GM12892 (cell line): ENCODE measurements at regions not wholly inside any gene's neighbourhood (a gene's known extent, or its start where the extent isn't known, plus 50 kb on each side); places are given as distances from the start of the nearest gene placed in this dataset.

Source experiments
- DNase-seq: peaks from one replicate; pipeline ENCODE4 v3.0.0; 2011; ENCODE audit not compliant: insufficient read length
- FAIRE-seq: peaks from 2 replicates; lab custom pipeline; 2011; peaks lifted over from hg19 to GRCh38; lab: Jason Lieb, UNC
- POLR2A ChIP-seq: IDR thresholded peaks from 2 replicates; pipeline ENCODE4 v1.6.1; 2011; ENCODE audit warnings: low read depth, low read length, control low read depth
- POLR2AphosphoS5 ChIP-seq: IDR thresholded peaks from 2 replicates; pipeline ENCODE4 v1.6.1; 2011; ENCODE audit warnings: low read depth, low read length, control low read depth
- TAF1 ChIP-seq: IDR thresholded peaks from 2 replicates; pipeline ENCODE4 v1.6.1; 2011; ENCODE audit warnings: low read depth, mild to moderate bottlenecking, control low read depth, low read length, borderline replicate concordance

DNA sequence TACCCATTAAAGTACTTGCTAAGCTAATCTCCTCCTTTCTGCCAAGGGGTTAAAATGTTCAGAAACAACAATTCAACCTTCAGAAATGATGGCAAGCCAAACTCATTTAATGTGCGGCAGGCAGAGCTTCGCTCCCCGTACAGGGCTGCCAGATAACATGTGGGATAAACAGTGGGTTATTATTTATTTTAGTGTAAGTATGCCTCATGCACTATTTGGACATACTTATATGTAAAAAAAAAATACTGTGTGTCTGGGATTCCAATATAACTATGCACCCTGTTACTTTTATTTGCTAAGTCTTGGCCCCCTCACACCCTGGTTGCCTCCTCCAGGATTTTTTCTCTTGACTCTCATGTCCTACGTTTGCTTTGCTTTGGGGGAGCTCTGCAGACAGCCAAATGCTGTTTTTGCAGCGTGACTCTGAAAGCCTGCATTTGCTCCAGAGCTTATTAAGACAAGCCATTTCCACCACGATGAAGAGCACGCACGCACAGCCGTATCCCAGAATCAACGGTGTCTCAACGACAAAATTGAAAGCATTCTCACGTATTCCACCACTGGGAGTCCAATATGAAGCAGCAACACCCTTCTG lies 86.5 kb upstream of the SHANK2 start:
- FAIRE-seq (no peak), DNase-seq (no peak)
- TF ChIP-seq TAF1 (no peak), POLR2AphosphoS5 (no peak), POLR2A (no peak)

DNA sequence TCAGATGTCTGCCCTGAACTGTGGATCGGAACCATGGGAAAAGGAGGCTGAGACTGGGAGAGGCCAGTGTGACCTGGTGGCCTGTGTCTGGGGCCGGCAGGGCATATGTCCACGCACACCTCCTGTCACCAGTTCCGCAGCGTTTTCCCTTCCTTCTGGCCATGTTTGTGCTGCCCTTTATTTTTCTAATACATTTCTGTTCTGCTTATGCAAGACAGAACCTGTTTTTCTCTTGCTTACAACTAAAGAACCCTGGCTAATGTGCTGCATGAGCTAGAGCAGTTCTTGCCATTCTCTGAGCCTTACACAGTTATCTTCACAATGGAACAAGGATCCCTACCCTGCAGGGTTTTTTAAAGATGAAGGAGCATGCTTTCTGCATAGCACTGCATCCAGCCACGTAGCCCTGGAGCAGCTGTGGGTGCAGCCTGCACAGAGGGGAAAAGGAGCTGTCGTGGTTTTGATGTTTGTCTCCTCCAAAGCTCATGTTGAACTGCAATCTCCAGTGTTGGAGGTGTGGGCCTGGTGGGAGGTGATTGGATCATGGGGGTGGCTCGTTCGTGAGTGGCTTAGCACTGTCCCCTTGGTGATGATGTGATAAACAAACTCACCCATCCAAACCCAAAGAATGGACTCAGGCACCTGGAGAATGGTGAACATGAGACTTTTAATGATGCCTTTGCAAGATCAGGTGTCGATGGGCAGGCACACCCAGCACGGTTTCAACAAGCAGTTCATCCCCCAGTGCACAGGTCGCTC lies 84.8 kb upstream of the SHANK2 start:
- DNase-seq = no peak
- TF ChIP-seq TAF1 (no peak), POLR2A (no peak)
- FAIRE-seq = no peak

DNA sequence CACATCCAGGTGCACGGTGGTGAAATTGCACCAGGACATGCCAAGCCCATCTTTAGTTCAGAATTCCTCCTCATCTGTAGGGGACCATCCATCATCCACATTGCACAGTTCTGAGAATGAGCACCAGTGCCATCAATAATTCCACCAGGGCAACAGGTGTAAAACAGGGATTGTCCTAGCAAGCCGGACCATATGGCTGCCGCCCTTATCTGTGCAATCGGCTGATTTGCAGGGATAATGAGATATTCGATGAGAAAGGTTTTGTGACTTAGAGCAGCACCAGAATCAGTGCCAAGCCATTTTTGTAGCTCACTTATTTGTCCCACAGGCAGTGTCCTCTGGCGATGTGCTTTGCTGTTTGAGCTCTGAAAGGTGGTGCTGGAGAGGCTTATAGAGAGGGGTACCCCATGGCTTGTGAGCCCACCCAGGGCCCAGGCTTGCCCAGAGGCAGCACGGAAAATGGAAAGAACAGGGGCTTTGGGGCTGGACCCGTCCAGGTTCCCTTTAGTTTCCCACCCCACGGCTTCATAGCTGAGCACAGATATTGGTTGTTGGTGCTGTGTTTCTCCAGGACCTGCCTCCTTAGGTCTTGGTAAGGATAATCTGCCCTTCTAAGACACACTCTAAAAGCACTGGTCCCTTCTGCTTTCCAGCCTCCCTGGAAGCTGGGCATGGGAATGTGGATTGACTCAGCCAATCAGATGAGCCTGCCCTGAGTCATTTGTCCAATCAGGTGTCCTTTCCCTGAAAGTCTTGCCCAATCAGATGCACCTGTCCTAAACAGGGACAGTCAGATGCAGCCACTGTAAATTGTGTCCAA lies 84.0 kb upstream of the SHANK2 start:
- DNase-seq (no peak), FAIRE-seq (no peak)
- TF ChIP-seq POLR2AphosphoS5 = no peak

DNA sequence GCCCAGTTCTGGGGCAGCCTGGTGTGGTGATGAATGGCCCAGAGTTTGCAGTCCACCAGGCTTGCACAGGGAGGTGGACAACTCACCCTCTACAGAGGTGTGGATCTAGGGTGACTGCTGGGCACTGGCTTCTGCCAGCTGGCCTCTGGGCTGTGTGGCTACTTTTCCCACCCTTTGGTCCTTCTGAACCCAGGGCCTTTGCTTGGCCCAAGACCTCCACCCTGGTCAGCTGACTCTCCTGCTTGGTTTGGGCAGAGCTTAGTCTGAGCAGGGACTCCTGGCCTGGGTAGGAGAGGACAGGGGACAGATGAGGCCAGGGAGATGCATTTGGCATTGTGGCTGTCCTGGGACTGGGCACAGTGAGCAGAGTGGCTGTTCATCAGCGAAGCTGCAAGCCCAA lies 83.0 kb upstream of the SHANK2 start:
- DNase-seq = no peak
- no peak for TF ChIP-seq POLR2AphosphoS5
- TF ChIP-seq POLR2A = no peak
- no peak for TF ChIP-seq TAF1
- FAIRE-seq = no peak

DNA sequence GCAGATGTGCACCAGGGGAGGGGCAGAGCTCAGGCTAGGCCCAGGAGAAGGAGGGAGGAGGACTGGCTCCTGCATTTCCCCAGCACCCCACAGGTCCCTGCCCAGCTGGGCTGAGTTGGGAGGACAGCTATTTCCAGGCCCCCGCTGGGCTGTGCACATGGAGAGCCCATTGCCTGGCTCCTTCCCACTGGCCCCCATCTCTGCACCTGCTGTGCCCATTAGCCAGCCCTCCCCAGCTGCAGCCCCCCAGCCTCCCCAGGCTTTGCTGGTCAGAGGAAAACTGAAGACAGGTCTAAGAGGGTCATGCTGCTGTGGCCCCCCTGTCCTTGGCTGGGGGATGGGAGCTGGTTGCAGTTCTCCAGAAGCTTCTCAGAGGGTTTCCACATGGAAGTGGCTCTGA lies 81.8 kb upstream of the SHANK2 start:
- no peak for DNase-seq
- no peak for TF ChIP-seq POLR2AphosphoS5
- TF ChIP-seq POLR2A = no peak
- TF ChIP-seq TAF1 = no peak
- FAIRE-seq = no peak

DNA sequence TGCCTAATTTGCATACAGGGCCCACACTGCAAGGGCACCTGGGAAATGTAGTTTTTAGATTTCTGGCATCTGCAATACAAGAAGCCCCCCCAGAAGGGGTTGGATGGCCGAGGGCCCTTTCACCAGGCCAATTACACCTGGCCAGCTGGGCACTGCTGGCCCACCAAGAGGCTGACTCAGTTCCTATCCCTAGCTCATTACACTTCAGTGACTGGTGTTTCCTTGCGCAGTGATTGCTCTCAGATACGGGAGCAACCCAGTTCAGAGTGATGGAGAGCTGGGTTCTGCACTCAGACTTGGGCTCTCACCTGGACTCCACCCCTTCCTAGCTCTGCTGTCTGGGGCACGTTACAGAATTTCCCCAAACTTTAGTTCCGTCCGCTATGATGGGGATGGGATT lies 81.1 kb upstream of the SHANK2 start:
- TF ChIP-seq POLR2A (no peak), TAF1 (no peak)
- no peak for FAIRE-seq
- DNase-seq = no peak

DNA sequence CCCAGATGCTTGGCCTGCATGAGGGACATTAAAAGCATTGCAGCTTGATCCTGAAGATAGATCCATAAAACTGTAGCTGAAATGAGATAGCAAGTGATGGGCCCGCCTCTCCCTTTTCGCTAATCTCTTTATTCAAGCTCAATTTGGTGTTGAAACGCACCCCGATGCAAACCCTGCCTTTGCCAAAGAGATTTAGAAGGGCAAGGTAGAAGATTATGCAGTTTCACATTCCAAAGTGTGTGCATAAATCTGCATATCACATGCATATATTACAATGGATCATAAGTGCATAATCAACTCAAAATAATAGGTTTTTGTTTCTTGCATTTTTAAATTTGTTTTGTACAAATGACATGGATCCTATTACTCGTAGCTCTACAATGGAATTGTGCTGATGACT lies 80.1 kb upstream of the SHANK2 start:
- FAIRE-seq = no peak
- TF ChIP-seq POLR2AphosphoS5 = no peak
- no peak for TF ChIP-seq POLR2A
- TF ChIP-seq TAF1 = no peak
- DNase-seq = no peak

DNA sequence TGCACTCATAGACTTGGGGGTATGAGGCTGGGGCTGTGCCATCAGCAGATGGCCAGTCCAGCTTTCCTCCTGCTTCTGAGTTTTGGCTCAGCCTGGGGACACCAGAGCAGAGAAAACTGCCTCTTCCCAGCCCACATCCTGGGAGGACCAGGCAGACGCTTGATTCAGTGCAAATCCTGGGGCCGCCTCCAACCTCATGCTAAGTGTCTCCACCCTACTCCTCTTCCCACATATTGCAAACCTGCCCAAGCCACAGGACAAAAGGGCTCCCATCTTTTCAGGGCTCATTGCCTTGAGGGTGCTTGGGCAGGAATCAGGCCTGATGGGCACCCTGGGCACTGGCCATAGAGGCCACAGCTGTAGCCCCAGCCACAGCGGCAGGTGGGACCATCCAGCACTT lies 79.7 kb upstream of the SHANK2 start:
- TF ChIP-seq POLR2A (no peak), POLR2AphosphoS5 (no peak), TAF1 (no peak)
- FAIRE-seq (no peak), DNase-seq (no peak)

DNA sequence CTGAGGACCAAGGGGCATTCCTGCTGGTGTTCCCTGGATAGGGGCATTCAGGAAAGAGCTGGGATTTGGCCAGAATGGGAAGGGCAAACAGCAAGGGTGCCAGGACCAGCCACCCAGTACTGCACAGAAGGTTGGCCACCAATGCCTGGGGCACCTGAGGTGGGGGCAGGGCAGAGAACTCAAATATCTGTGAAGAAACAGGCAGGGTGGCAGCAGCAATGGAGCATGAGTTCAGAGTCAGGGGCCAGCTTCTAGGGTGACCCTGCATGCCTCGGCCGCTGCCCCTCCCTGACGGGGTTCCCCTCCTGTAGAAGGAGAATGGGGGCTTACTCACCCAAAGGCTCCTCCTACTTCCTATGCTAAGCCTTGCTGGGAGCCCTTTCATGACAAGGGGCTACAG lies 79.3 kb upstream of the SHANK2 start:
- DNase-seq = no peak
- no peak for FAIRE-seq
- no peak for TF ChIP-seq TAF1
- no peak for TF ChIP-seq POLR2AphosphoS5
- TF ChIP-seq POLR2A = no peak

DNA sequence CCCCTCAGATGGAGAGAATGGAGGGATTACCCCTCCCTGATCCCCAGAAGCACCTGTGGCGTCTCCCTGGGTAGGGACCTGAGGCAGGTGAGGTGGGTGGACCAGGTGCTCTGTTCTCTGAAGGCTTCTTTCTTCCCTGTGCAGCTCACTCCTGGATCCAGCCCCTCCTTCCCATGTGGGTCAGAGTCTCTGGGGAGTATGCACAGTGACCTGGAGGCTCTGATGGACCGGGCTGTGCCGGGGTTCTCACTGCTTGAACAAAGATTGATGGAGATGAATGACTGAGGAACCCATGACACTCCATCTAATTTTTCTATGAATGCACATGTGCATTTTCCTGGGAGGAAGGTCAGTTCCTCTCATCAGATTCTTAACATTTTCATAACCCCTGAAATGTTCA lies 78.6 kb upstream of the SHANK2 start:
- no peak for FAIRE-seq
- TF ChIP-seq POLR2A (no peak), TAF1 (no peak), POLR2AphosphoS5 (no peak)
- no peak for DNase-seq

DNA sequence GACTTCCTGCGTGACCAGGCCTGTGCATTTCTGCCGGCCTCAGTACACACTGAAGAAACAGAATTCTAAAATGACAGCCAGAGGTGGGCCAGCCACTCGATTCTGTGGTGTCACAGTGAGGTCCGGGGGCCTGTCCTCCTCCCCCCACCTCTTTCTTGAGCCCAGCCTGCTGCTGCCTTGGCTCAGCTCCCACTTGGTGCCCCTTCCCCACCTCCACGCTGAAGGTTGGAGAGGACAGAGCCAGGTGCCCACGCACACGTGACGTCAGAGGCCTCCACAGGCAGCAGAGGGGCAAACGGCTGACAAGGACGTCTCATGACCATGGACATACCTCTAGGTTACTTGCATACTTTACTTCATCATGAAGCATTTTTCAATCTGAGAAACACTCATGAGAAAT lies 78.0 kb upstream of the SHANK2 start:
- TF ChIP-seq POLR2AphosphoS5 (no peak), POLR2A (no peak), TAF1 (no peak)
- no peak for FAIRE-seq

DNA sequence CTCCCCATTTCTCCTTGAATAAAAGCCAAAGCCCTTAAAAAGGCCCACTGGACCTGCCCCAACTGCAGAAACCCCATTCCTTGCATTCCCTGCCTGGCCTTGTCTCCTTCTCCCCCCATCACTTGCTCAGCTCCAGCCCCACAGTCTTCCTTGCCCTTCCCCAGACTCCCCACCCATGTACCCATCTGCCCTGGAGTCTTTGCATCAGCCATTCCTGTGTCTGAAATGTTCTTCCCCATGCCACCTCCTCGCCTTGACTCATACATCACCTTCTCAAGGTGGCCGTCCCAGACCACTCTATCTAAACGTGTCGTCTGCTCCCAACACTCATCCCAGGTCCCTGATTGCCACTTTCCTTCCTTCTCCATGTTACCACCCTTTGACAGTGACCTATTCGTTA lies 77.4 kb upstream of the SHANK2 start:
- DNase-seq = no peak
- FAIRE-seq = no peak
- no peak for TF ChIP-seq POLR2AphosphoS5
- no peak for TF ChIP-seq POLR2A
- no peak for TF ChIP-seq TAF1

More for the DNA sequence above, 78.0 kb upstream of the SHANK2 start:
- DNase-seq = no peak
